HG02970 (cell line): ENCODE measurements at regions not wholly inside any gene's neighbourhood (a gene's known extent, or its start where the extent isn't known, plus 50 kb on each side); places are given as distances from the start of the nearest gene placed in this dataset.

Experiments used
- ATAC-seq: cut with Tn5 transposase; IDR thresholded peaks from one replicate; pipeline ENCODE4 v1.9.1; 2021; ENCODE audit warnings: mild to moderate bottlenecking, moderate library complexity, moderate number of reproducible peaks; ENCODE audit not compliant: unreplicated experiment, low FRiP score

DNA sequence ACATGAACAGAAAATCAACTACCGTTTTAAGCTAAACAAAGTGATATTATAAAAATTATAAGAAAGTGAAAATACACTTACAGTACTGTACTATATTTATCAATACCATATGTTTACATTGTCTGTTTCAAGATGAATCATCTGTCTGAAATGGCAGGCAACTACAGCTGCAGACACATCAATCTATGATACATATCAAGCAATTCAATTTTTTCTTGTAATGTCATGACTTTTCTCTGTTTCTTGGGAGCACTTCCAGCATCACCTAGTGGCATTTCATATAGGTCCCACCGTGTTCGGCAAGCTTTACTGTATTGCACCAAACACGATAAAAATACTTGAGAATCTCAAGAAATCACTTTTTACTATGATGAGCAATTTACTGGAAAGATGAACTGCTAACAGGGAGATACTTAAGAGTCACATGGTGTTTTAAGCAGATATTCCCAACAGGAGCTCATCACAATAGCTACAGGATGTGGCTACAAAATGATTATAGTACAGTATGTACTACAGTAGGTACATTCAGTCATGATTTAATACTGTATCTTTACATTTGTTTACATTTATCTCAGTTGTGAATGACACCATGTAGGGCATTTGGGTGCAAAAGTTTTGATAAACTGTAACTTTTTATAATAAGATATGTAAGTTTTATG is 207.4 kb downstream of the ADAM29 start:
- ATAC-seq: no peak

DNA sequence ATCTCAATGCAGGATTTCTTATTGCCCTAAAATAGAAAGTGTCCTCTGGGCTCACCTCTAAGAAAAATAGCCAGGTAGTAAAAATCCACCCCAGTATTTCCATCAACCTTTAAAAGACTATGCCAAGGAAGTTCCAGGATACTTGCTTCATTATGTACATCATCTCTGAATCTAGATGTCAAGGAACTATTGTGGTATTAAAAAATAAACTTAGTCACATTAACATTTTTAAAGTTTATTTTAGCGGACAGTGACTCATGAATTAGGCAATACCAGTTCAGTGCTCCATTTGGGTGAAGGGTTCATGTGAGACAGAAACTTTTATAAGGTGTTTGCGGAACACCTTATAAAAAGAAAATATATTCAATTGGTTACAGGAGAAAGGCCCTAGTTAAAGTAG is 209.2 kb downstream of the ADAM29 start:
- ATAC-seq: no peak

DNA sequence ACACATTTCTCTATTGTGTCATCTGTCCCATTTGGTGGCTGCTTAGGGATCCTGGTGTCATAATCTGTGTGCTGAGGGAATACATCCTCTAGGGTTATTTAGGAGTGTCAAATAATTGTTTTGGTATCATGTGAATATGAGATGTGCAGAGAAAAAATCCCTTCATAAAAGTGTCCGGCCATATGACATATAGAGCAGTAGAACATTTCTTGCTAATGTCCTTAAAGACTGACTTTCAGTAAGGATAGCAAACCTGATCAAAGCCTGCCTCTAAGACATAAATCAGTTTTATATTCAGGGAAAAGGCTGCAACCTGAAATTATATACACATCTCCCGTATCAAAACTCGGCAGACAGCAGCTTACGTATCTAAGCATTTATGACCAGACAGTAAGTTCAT is 211.6 kb downstream of the ADAM29 start:
- ATAC-seq: no peak

DNA sequence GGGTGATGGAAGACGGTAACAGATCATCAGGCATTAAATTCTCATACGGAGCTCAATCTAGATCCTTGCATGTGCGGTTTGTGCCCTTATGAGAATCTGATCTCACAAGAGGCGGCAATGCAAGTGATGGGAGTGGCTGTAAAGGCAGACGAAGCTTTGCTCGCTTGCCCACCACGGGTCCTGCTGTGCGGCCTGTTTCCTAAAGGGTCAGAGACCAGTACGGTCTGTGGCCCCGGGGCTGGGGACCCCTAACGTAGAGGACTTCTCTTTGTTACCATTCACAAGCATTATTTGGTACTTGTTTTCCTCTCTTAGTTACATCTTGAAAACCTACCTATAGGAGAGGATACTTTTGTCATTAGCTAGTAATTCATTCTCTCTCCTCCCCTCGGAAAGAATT is 221.0 kb downstream of the ADAM29 start:
- no peak for ATAC-seq

DNA sequence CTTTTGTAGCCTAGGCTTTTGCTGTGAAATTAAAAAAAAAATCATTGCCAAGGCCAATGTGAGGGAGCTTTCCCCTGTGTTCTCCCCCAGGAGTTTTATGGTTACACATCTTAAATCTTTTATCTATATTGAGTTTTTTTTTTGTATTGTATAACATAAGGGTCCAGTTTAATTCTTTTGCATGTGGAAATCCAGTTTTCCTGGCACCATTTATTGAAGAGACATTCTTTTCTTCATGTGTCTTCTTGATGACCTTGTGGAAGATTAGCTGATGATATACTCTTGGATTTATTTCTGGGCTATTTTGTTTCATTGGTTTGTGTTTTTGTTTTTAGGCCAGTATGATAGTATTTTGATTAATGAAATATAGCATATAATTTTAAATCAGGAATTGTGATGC is 225.0 kb downstream of the ADAM29 start:
- no peak for ATAC-seq

DNA sequence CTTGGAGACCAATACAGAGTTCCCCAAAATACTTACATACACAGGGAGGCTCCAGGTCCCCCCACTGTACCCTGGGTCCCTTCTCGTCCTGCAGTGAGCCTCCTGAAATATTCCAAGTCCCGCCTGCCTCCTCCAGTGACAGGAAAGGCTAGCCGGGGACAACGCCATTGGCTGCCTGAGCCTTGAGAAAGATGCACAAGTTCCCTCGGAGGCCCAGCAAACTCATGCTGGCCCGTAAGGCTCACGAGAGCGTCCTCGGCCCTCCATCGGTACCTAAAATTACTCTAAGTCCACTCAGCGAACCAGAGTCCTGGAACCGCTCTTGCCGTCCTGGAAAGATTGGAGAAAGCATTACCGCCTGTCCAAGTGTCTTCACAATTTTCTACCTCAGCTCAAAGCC is 228.6 kb downstream of the ADAM29 start:
- no peak for ATAC-seq

DNA sequence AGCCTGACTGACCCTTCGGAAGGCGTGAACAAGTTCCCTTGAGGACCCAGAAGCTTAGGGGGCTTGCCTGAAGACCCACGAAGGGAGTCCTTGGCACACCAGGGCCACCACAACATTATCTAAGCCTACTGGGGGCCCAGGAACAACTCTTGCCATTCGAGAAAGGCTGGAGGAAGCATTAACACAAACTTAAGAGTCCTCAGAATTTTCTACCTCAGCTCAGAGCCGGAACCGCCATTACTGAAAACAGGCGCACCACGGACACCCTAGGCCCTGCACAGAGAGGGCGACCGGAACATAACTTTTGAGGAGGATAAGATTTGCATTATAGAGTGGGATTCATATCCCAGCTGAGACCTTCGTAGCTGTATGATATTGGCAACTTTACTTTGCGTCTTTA is 229.1 kb downstream of the ADAM29 start:
- no peak for ATAC-seq

DNA sequence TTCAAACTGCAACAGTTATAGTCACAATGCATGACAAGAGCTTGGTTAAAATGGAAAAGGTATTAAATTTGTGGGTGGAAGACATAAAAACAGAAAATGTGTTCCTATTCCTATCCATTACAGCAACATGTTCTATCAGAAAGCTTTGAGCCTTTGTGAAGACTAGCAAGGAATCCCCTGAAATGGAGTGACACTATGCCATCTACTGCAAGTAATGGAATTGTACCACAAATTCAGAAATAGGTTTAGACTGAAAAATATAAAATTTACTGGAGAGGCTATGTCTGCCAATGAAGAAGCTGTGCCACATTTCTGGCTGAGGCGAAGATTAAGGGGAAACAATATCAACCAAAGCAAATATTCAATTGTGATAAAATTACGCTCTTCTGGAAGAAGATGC is 247.9 kb downstream of the ADAM29 start:
- ATAC-seq: no peak

DNA sequence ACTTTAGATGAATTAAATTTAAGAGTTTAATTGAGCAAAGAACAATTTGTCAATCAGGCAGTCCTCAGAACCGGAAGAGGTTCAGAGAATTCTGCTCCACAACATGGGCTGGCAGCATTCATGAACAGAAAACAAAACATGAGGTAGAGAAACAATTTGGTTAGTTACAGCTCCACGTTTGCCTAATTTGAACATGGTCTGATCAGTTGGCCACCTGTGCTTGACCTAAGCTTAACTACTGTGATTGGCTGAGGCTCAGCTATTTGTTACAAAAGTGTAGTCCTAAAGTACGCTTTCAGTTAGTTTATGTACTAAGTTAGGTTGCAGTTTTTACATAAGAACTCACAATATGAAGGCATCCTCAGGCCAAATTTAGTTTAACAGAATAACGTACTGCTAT is 258.6 kb downstream of the ADAM29 start:
- no peak for ATAC-seq

DNA sequence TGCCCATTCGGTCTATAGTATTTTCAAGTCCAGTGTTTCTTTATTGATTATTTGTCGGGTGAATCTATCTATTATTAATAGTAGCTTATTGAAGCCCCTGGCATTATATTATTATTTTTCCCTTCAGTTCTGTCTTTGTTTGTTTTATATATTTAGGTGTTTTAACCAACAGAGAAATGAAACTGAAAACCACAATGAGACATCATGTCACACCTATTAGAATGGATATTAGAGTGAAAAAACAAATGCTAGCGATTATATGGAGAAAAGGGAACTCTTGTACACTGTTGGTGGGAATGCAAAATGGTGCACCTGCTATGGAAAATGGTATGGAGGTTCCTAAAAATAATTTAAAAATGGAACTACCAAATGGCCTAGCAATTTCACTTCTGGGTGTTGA is 272.5 kb downstream of the ADAM29 start:
- ATAC-seq: no peak

DNA sequence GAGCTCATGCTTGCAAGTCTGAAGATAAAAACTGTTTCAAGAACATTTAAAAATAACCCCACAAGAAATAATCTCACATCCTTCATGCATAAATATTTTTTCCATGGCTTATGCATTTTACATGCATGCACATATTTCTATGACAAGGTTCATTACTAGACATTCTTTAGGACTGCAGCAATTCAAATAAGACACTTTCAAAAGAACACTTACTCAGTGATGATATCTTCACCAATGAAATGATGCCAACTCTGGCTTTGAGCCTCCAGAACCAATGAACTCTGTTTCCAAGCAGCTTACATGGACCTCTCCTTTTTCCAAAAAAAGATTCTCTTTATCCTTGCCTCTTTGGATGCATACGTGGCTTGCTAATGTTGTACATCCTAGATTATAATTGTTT is 279.9 kb downstream of the ADAM29 start:
- no peak for ATAC-seq

DNA sequence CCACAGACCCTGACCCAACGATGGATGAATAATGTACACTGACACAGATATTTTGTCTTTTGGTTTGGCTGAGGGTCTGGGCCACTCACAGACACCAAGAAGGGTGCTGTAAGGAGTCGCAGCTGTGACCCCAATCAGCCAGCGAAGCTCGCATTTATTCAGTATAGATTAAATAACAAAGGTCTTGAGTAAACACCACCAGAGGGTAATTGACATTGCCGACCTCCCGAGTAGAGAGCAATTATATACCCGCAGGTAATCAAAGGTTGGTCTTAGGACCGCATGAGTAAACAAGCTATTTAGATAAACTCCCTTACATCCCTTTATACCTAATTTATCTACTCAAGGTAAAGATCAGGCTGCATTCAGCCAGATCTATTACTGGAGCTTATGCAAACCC is 297.1 kb downstream of the ADAM29 start:
- ATAC-seq: no peak

DNA sequence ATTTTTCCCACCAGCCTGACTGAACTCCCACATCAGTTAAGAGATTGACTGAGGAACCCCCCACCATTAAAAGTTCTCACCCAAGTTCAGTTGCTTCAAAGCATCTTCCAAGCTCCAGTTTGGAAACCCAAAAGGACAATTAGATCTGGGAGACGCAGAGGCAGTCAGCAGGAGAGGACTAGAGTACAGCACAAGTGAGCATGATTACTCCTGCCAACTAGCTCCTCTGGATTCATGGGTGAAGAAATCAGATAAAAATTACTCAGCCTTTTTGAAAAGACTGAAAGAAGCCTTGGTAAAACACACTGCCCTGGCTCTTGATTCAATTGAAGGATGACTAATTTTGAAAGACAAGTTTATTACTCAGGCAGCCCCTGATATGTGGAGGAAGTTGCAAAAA is 297.5 kb downstream of the ADAM29 start:
- ATAC-seq: no peak

DNA sequence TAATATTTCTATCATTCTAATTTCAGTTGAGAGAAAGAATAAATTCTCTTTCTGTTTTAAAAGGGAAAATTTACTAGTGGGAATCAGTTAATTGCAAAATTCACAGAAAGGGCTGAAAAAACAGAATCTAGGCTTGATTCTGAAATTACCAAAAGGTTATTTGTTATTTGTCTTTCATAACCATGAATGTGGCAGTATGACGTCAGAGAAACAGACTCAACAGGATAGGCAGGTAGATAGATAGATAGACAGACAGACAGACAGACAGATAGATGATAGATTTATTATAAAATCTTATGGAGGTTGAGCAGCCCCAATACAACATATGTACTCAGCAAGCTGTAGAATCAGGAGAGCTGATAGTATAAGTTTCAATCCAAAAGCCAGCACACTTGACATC is 311.0 kb downstream of the ADAM29 start:
- no peak for ATAC-seq

DNA sequence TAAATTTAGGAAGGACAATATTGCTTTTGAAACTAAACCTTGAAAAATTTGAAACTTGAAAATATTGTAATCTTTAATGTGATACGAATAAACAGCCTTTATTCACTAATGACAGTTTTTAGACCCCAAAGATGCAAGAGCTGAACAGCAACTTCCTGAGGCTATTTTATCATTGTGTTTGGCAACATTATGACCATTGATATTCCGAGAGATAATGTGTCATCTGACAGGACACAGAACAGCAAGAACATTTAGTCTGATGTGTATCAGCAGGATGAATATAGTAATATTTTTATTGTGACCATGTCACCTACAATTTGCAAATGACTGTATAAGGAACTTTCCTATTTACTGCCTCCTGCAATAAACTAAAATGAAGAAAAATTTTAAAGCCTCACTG is 316.0 kb downstream of the ADAM29 start:
- no peak for ATAC-seq

DNA sequence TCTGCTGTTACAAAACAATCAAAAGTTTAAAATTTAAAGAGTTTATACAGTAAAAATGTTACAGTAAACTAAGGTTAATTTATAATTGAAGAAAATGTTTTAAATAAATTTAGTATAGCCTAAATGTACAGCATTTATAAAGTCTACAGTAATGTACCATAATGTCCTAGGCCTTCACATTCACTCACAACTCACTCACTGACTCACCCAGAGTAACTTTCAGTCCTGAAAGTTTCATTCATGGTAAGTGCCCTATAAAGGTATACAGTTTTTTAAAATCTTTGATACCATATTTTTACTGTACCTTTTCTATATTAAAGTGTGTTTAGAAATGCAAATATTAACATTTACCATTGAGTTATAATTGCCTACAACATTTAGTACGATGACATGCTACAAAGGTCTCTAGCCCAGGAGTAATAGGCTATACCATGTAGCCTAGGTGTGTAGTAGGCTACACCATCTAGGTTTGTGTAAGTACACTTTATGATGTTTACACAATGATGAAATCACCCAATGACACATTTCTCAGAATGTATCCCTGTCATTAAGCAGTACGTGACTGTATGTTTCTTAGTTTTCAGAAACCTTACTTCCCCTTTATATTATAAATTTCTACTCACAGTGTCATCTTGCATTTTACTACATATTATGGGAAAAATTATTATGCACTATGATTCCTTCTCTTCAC is 320.8 kb downstream of the ADAM29 start:
- no peak for ATAC-seq

DNA sequence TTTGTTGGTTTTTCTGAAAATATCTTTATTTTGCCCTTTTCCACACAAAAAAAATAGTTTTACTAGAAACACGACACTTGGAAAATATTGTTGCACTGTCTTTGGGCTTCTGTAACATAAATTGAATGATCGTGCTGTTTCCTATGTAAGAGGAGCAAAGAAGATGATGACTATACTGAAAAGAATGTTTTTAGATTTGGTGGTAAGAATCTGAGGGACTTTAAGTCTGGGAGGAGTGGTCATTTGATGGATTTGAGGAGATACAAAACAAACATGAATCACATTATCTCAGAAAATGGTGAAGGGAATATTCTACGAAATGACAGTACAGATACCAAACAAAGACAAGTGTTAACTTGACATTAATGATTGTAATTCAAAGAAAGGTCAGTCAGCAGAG is 328.8 kb downstream of the ADAM29 start:
- no peak for ATAC-seq

DNA sequence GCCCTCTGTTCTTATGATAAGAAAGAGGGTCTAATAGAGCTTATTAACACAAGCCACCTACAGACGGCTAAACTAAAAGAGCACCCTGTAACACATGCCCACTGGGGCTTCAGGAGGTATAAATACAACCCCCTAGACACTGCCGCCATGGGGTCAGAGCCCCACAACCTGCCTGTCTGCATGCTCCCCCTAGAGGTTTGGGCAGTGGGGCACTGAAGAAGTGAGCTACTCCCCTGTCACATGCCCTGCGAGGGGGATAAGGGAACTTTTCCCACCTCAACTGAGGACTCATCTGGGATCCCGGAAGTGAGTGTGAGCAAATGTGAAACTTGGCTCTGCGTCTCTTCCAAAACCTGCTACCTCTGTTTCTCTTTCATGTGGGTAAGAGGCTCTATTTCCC is 334.5 kb downstream of the ADAM29 start:
- ATAC-seq: no peak

DNA sequence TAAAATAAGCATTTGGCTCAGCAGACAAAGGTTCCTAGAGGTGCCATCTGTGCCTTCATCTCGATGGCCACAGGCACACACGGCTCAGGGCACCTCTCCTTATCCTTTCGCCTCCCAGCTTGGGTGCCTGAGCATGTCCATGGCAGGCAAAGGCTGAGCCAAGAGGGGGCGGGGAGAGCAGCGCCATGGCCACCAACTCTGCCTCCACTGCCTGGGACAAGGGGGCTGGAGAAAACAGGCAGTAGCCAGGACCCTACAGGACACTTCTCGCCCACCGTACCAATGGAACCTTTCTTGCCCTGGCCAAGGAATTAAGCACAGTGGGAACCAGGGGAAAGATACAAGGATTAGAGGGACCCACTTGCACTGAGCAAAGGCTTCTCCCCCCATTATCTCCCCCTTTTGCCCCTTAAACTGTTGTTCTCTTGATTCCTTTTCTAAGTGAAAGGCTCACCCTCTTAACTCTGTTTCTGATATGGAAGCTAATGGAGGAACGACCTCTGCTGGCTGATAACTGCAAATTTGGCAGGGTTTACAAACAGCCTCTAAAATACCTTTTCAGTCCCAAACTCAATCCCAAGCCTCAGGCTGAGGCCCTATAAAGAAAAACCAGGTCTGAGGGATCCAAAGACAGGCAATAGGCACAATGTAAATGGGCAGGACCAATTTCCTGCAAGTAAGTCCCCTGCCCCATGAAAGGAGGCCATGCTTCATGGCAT is 335.2 kb downstream of the ADAM29 start:
- ATAC-seq: no peak

DNA sequence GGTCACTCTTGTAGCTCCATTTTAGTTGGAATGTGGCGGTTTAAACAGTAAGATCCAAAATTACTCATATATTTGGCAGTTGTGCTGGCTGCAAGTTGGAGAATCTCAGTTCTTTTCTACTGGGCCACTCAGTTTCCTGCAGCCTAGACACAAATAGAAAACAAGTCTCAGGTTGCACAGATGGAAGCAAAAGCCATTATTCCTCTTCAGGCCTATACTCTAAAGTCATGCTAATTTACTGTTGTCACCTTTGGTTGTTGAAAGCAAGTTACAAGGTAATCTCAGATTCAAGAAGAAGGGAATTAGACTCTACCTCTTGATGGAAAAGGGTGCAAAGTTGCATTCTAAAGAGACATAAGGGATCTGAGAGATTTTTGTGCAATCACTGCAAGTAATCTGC is 345.4 kb downstream of the ADAM29 start:
- no peak for ATAC-seq

DNA sequence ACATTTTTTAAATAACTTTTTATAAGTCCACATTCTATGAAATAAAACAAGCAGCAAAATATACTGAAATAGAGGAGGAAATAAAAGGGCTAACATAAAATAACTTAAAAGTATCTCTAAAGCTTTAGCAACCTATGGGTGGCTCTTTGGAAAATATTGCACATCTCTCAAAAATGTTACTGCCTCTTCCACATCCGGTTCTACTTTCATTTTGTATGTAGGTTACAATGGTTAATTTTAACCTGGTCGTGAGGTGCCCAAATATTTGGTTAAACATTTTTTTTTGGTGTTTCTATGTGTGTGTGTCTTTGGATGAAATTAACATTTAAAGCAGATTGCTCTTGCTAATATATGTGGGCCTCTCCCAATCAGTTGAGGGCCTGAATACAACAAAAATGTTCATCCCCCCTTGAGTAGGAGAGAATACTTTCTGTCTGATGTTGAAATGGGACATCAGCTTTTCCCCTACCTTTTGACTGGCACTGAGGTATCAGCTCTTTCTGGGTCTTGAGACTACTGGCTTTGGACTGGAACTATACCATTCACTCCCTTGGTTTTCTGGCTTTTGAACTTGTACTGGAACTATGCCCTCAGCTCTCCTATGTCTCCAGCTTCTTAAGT is 353.0 kb downstream of the ADAM29 start:
- peak; percentile 54 for ATAC-seq
